Fibroblast of pulmonary artery (primary cell): ENCODE measurements at regions not wholly inside any gene's neighbourhood (a gene's known extent, or its start where the extent isn't known, plus 50 kb on each side); places are given as distances from the start of the nearest gene placed in this dataset.

Source experiments
- DNase-seq: peaks from one replicate; pipeline ENCODE4 v3.0.0-alpha.2; 2010; ENCODE audit warnings: low read depth
- H3K4me3 ChIP-seq: replicated peaks from 2 replicates; pipeline ENCODE4 v1.5.1; 2011; ENCODE audit warnings: low read depth, mild to moderate bottlenecking, control low read depth, low read length, moderate library complexity
- TF ChIP-seq, protein P1 (sequence below): IDR thresholded peaks from 2 replicates; pipeline ENCODE4 v1.5.1; 2011; ENCODE audit warnings: mild to moderate bottlenecking, control low read depth, low read length, inconsistent platforms; ENCODE audit errors: missing control alignments

DNA sequence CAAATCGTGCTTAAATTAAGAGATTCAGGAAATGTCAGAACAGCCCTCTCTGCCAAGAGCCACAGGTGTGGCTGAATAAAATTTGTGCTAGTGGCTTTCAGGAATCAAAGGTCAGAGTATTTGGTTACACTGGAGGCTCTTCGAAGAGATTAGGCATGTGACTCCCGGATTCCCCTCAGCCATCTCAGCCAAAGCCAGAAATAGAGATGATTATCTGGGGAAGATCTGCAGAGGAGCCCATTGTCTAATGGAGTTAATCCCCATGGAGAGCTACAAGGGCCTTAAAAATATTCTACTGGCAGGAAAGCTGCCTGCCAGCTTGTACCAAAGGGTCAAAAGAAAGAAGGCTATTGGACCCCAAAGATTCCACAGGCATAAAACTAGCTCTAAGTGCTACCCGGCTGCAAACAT, 1259.5 kb downstream of the TBC1D22A start:
- TF ChIP-seq, protein P1, sequence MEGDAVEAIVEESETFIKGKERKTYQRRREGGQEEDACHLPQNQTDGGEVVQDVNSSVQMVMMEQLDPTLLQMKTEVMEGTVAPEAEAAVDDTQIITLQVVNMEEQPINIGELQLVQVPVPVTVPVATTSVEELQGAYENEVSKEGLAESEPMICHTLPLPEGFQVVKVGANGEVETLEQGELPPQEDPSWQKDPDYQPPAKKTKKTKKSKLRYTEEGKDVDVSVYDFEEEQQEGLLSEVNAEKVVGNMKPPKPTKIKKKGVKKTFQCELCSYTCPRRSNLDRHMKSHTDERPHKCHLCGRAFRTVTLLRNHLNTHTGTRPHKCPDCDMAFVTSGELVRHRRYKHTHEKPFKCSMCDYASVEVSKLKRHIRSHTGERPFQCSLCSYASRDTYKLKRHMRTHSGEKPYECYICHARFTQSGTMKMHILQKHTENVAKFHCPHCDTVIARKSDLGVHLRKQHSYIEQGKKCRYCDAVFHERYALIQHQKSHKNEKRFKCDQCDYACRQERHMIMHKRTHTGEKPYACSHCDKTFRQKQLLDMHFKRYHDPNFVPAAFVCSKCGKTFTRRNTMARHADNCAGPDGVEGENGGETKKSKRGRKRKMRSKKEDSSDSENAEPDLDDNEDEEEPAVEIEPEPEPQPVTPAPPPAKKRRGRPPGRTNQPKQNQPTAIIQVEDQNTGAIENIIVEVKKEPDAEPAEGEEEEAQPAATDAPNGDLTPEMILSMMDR = no peak
- no peak for DNase-seq
- no peak overlapping the region for H3K4me3 ChIP-seq

DNA sequence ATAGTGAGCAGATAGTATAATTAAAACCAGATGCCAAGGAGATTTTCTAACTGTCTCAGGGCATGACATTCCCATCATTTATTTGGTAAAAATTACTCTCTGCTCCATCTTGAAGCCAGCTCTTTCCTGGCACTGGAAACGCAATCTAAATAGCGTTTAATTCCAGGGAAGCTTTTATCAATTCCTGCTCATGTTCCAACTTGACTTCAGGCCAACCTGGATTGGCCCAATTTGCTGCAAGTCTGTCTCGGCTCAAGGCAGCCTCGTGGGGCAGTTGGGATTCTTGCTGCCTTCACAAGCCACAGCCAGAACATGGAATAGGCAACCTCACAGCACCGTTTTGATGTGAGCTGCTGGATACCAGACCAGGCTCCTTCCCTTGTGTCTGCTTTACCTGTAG, 1255.9 kb downstream of the TBC1D22A start:
- TF ChIP-seq, protein P1 = no peak
- no peak overlapping the region for H3K4me3 ChIP-seq
- no peak for DNase-seq

DNA sequence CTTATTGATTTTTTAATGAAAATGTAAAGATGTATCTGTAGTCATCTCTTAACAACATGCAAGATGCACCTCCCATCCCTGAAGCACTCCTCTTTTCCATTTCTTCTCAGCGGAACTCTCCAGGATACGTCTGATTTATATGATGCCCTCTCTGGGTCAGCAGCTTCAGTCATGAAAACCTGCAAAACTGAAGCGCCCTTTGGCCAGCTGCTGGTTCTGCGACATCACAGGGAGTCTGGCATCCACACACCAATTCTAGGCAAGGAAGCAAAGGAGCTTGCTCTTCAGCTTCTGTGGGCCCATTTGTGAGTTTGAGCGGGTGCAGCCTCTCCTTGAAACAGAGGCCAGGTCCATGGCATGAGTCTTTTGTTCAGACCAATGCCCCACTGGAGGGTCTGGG, 1253.3 kb downstream of the TBC1D22A start:
- TF ChIP-seq, protein P1 = no peak
- DNase-seq = no peak
- no peak overlapping the region for H3K4me3 ChIP-seq

DNA sequence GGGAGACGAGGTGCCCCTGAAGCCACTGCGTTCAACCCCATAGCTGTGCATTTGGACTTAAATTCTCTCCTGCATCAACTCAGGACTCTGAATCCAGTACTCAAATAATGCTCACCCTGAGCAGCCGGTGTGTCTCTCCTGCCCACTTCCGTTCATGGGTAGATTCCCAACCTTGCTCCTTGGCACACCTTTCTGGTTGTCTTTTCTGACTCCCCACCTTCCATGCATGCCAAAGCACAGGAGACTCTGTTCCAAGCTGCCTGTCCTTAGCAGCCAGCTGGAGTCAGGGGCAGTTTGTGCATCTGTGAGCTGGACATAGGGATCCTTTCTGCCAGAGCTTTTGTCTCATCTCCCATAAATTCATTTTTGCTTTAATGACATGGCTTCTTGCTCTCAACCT, 1242.5 kb downstream of the TBC1D22A start:
- TF ChIP-seq, protein P1 = no peak
- no peak overlapping the region for H3K4me3 ChIP-seq

DNA sequence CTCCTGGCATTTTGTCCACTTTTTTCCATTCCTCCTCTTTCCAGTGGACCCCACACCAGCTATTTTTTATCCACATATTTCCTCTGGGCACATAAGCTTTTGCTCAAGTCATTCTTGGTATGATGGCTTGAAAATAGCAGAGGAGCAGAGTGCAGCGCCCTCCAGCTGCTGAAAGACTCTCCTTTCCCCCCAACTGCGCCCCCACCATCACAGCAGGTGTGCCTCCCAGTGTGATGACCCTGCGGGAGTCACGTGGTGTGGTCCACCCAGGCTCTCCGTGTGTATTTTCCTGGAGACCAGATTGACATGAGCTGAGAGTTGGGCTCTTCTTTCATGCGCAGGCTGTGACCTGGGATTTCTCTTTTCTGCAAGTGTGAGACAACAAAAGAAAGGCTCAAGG, 1241.6 kb downstream of the TBC1D22A start:
- TF ChIP-seq, protein P1 = no peak
- no peak for DNase-seq
- H3K4me3 ChIP-seq = no peak overlapping the region

More for the DNA sequence above, 1242.5 kb downstream of the TBC1D22A start:
- no peak for DNase-seq

DNA sequence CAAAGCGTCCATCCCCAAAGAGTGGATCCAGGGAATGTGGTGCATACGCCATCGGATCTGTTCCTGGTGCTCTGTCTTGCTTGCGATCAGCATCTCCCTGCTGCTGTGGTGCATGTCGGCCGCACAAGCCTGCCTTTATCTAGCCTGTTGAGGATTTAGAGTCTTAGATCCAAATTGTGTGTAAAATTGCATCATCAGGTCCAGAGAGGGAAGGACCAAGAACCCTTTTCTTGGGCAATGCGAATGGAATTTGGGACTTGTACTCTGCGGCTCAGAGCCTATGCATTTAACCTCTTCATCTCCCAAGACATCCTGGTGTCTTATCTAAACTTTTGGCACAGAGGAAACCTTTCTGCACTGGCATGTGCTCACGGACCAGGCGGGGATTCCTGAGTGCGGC, 1238.7 kb downstream of the TBC1D22A start:
- TF ChIP-seq, protein P1 = no peak
- no peak for DNase-seq
- H3K4me3 ChIP-seq = no peak overlapping the region

DNA sequence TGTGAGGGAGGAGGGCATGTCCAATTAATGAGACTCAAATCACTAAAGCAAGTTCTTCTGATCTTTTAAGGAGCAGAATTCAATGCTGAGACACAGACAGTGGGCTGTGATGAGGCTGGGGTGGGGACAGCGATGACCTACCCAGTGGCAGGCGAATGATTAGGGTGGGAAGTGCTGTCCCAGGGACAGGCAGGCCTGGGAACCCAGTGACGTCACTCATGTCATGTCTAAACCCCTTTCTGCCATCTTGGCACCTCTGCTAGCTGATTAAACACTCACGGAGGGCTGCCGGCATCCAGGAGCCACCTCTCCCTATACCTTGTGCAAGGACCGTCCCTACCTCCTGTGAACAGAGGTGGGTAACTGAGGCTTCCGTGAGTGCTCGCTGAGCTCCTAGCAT, 1235.2 kb downstream of the TBC1D22A start:
- H3K4me3 ChIP-seq = no peak overlapping the region
- no peak for DNase-seq
- TF ChIP-seq, protein P1 = no peak
